ENCODE measurements at regions not wholly inside any gene's neighbourhood (a gene's known extent, or its start where the extent isn't known, plus 50 kb on each side); places are given as distances from the start of the nearest gene placed in this dataset.

DNA sequence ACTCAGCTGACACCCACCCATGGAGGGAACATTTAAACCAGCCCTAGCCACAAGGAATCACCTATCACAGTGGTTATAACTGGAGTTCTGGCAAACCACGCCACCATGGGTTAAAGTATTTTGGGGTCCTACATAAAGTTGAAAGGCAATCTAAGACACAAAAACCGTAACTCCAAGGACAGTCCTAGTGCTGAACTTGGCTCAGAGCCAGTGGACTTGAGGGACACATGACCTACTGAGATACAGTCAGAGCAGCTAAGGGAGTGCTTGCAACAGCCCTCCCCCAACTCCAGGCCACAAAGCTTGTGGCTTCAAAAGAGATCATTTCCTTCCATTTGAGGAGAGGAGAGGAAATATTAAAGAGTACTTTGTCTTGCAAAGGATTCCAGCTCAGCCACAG is 300.5 kb downstream of the FGF13 start:
- Histone ChIP-seq H3K4ac (replicated peaks; ENCODE audit: insufficient read length, low read depth, low read length) (no peak overlapping the region), H3K27ac (ENCODE audit: low read depth, low read length) (no peak overlapping the region), H2BK20ac (ENCODE audit: low read length) (no peak overlapping the region), H3K4me1 (replicated peaks in 1 of 4; ENCODE audit: control insufficient read depth in 3 of 4, insufficient read depth in 4 of 4, low read length in 3 of 4) (no peaks in the 10 kb centered on the region), H2BK5ac (ENCODE audit: low read depth, low read length) (no peak overlapping the region), H2BK120ac (replicated peaks; ENCODE audit: low read depth, low read length) (no peak overlapping the region), H3K27me3 (replicated peaks in 1 of 4; ENCODE audit: control insufficient read depth in 3 of 4, extremely low read depth in 1 of 4, insufficient read depth in 3 of 4, low read length in 3 of 4) (no peaks in the 10 kb centered on the region), H4K20me1 (replicated peaks in 1 of 2; ENCODE audit: control insufficient read depth in 1 of 2, insufficient read depth in 2 of 2, low read length in 2 of 2) (no peaks in the 10 kb centered on the region), H3K23ac (ENCODE audit: insufficient read length) (no peak overlapping the region), H3K56ac (replicated peaks; ENCODE audit: insufficient read length, low read depth, low read length) (no peak overlapping the region), H3K9me3 (ENCODE audit: insufficient read depth in 2 of 2, low read depth in 1 of 2, low read length in 1 of 2) (no peaks in the 10 kb centered on the region), H2BK15ac (ENCODE audit: low read length) (no peak overlapping the region), H4K5ac (ENCODE audit: insufficient read length, low read depth, low read length) (no peak overlapping the region), H2AK5ac (ENCODE audit: low read depth, low read length) (no peak overlapping the region), H3K79me1 (ENCODE audit: low read depth, low read length) (no peaks in the 10 kb centered on the region), H3K14ac (ENCODE audit: insufficient read length) (no peak overlapping the region), H3K9ac (replicated peaks in 1 of 4; ENCODE audit: extremely low read depth in 1 of 4, low read depth in 3 of 4, low read length in 3 of 4) (no peak overlapping the region), H2BK12ac (ENCODE audit: low read depth, low read length) (no peak overlapping the region), H2AFZ (ENCODE audit: low read length) (no peak overlapping the region), H4K8ac (ENCODE audit: extremely low read depth, insufficient read depth, low read length) (no peak overlapping the region), H3K36me3 (ENCODE audit: control insufficient read depth in 2 of 4, insufficient read depth in 4 of 4, low read length in 3 of 4) (no peaks in the 10 kb centered on the region), H4K91ac (replicated peaks; ENCODE audit: insufficient read length, low read length) (no peak overlapping the region), H3K4me2 (ENCODE audit: insufficient read depth in 1 of 2, low read depth in 2 of 2, low read length in 2 of 2) (no peak overlapping the region), H3K79me2 (ENCODE audit: control insufficient read depth in 1 of 2, insufficient read depth in 2 of 2, low read length in 2 of 2) (no peaks in the 10 kb centered on the region), H3K18ac (ENCODE audit: extremely low read depth, low read length) (no peak overlapping the region), H3K23me2 (ENCODE audit: low read depth, low read length) (no peaks in the 10 kb centered on the region), H3K4me3 (ENCODE audit: extremely low read depth in 1 of 4, insufficient read depth in 2 of 4, low read depth in 3 of 4, low read length in 4 of 4) (no peak overlapping the region)
- 76% methylated on average over 2 of the region's 2 CpGs; no CpG with 5 or more reads in 1 of the 2 experiments for WGBS, 2 experiments (ENCODE audit: extremely low coverage in 1 of 2, insufficient coverage in 1 of 2, insufficient read length in 1 of 2, insufficient replicate concordance in 2 of 2, low coverage in 1 of 2, low lambda C conversion rate in 2 of 2, missing lambda C conversion rate in 1 of 2)
- DNase-seq (ENCODE audit: low read depth in 1 of 2, low spot score in 2 of 2) (no peak), FAIRE-seq (no peak)
- ChIA-PET CTCF (ENCODE audit: partially characterized antibody) (no interaction called here), POLR2A (ENCODE audit: partially characterized antibody) (no interaction called here)
- TF ChIP-seq CBX5 (IDR thresholded peaks at IDR 0.05; ENCODE audit: low read depth, low read length) (no peak), CTBP2 (IDR thresholded peaks at IDR 0.05; ENCODE audit: borderline replicate concordance, insufficient read depth, insufficient read length, low read length) (no peak), CREB1 (IDR thresholded peaks at IDR 0.05) (no peak), RXRA (IDR thresholded peaks at IDR 0.05; ENCODE audit: insufficient read depth, low read depth, low read length) (no peak), SUZ12 (IDR thresholded peaks at IDR 0.05; ENCODE audit: low read length) (no peak), SIN3A (conservative IDR thresholded peaks at IDR 0.05 in 1 of 2, IDR thresholded peaks at IDR 0.05 in 1 of 2; ENCODE audit: low read depth in 1 of 2, low read length in 2 of 2) (no peak), NRF1 (IDR thresholded peaks at IDR 0.05; ENCODE audit: low read depth, low read length) (no peak)
